ENCODE measurements at regions not wholly inside any gene's neighbourhood (a gene's known extent, or its start where the extent isn't known, plus 50 kb on each side); places are given as distances from the start of the nearest gene placed in this dataset.

DNA sequence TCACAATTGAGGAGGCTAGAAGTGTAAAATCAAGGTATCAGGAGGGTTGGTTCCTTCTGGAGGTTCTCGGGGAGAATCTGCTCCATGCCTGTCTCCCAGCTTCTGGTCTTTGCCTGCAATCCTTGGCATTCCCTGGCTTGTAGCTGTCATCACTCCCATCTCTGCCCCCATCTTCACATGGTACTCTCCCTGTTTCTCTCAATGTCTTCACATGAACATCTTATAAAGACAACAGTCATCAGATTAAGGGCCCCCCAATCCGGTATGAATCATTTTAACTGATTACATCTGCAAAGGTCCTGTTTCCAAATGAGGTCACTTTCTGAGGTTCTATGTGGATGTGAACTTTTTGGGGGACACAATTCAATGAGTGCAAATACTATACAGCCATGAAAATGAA, 113.0 kb upstream of the GALNT15 start:
- intact Hi-C loops (cut with DNase I): no loop called here
- Histone ChIP-seq H3K36me3 (replicated peaks in 1 of 2; ENCODE audit: insufficient read depth in 1 of 2, low read depth in 2 of 2) (no peaks in the 10 kb centered on the region), H3K9me3 (no peaks in the 10 kb centered on the region), H3K4me1 (no peaks in the 10 kb centered on the region), H3K27me3 (no peaks in the 10 kb centered on the region), H3K4me3 (no peak overlapping the region), H3K27ac (no peak overlapping the region)
- ATAC-seq: no peak
- DNase-seq: no peak
- WGBS, 2 donors: 93% methylated on average over 2 of the region's 2 CpGs
- no peak for TF ChIP-seq POLR2A (IDR thresholded peaks at IDR 0.05)
- TF ChIP-seq CTCF (IDR thresholded peaks at IDR 0.05): no peak

GRCh38 chr3:16063603-16064002, 110.9 kb upstream of the GALNT15 start:
- DNase-seq (no peak), ATAC-seq (no peak)
- Histone ChIP-seq H3K4me3 (no peak overlapping the region), H3K9me3 (no peaks in the 10 kb centered on the region), H3K36me3 (replicated peaks in 1 of 2; ENCODE audit: insufficient read depth in 1 of 2, low read depth in 2 of 2) (no peaks in the 10 kb centered on the region), H3K4me1 (no peaks in the 10 kb centered on the region), H3K27ac (no peak overlapping the region), H3K27me3 (no peaks in the 10 kb centered on the region)
- WGBS, 2 donors: 83 to 92% methylated on average over 2 of the region's 2 CpGs
- no peak for TF ChIP-seq POLR2A (IDR thresholded peaks at IDR 0.05)
- TF ChIP-seq CTCF (IDR thresholded peaks at IDR 0.05): no peak
- intact Hi-C loops (cut with DNase I): no loop called here

DNA sequence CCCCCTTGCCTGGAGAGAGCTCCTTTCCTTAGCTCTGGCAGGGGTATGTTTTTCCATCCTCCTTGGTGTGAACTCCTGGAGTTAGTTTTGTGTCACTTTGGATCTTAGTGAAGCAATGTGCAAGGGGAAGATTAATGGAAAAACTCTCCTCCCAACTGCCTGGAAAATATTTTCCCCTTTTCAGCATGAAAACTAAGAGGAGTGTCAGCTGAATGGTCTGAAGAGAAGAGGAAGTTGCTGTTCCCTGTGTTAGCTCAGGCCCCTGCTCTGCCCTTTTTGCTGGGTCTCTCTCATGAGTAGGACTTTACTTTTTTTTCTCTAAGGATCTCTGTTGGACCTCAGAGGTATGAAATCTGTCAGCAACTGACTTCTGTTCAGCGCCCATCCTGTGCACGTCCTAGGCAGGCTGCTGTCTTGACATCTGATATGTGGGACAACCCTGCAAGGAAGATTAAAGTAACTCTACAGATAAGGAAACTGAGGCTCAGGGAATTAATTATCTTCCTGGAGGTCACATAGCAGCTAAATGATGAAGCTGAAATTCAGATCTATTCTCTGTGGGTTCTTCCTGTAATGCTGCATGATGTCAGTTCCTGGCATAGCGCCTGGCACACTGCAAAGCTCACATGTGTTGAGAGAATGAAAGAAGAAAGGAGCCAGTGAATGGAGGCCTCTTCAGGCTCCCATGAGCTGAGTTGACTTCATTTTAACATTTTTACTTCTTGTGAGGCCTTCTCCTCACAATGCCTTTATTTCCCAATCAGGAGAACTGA, 109.7 kb upstream of the GALNT15 start:
- Histone ChIP-seq H3K4me3 (no peak overlapping the region), H3K4me1 (no peaks in the 10 kb centered on the region), H3K36me3 (replicated peaks in 1 of 2; ENCODE audit: insufficient read depth in 1 of 2, low read depth in 2 of 2) (no peaks in the 10 kb centered on the region), H3K27ac (no peak overlapping the region), H3K27me3 (no peaks in the 10 kb centered on the region), H3K9me3 (no peaks in the 10 kb centered on the region)
- DNase-seq (peak; percentile 48 to 63 (median 54)), ATAC-seq (no peak)
- WGBS, 2 donors: 73 to 86% methylated on average over 3 of the region's 3 CpGs
- TF ChIP-seq POLR2A (IDR thresholded peaks at IDR 0.05) (no peak), CTCF (IDR thresholded peaks at IDR 0.05) (no peak)
- intact Hi-C loops (cut with DNase I): no loop called here

DNA sequence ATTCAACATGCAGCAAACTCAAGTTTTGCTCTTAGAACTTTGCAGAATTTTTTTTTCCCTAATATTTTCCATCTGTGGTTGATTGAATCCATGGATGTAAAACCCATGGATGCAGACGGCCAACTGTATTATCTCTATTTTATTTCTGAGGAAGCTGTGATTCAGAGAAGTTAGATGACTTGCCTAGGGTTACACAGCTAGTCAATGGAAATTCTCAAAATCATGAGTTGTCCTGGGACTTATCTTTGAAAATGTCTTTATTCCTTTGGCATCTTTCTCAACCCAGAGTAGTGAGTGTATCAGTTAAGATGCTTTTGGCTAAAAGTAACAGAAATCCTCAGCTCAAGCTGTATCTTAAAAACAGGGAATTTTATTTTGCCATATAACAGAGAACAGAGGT, 107.9 kb upstream of the GALNT15 start:
- intact Hi-C loops (cut with DNase I): no loop called here
- DNase-seq (no peak), ATAC-seq (no peak)
- WGBS, 2 donors: 78 to 92% methylated on average over 1 of the region's 1 CpG
- H3K36me3 ChIP-seq (replicated peaks in 1 of 2; ENCODE audit: insufficient read depth in 1 of 2, low read depth in 2 of 2): no peaks in the 10 kb centered on the region
- no peaks in the 10 kb centered on the region for H3K4me1 ChIP-seq
- no peak overlapping the region for H3K4me3 ChIP-seq
- no peaks in the 10 kb centered on the region for H3K27me3 ChIP-seq
- no peak for TF ChIP-seq POLR2A (IDR thresholded peaks at IDR 0.05)
- no peak for TF ChIP-seq CTCF (IDR thresholded peaks at IDR 0.05)
- H3K27ac ChIP-seq: no peak overlapping the region
- no peaks in the 10 kb centered on the region for H3K9me3 ChIP-seq

DNA sequence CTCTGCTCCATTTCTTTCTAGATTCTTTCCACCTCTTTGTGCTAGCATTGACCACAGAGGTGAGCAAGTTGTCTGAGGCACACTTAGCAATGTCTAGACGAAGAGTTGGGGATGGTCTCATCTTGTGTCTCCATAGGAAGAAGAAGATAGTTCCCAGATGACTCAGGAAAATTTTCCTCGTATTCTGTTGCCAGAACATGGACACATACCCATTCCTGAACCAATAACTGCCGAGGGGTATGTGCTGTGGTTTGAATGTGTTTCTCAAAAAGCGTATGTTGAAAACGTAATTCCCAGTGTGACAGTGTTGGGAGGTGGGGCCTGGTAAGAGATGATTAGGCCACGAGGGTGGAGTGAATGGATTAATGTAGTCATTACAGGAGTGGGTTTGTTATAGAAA, 107.5 kb upstream of the GALNT15 start:
- TF ChIP-seq CTCF (IDR thresholded peaks at IDR 0.05) (no peak), POLR2A (IDR thresholded peaks at IDR 0.05) (no peak)
- no peak for ATAC-seq
- no peaks in the 10 kb centered on the region for H3K4me1 ChIP-seq
- no peak for DNase-seq
- H3K4me3 ChIP-seq: no peak overlapping the region
- no peak overlapping the region for H3K27ac ChIP-seq
- H3K36me3 ChIP-seq (replicated peaks in 1 of 2; ENCODE audit: insufficient read depth in 1 of 2, low read depth in 2 of 2): no peaks in the 10 kb centered on the region
- no peaks in the 10 kb centered on the region for H3K9me3 ChIP-seq
- 80 to 89% methylated on average over 6 of the region's 6 CpGs for WGBS, 2 donors
- intact Hi-C loops (cut with DNase I): no loop called here
- no peaks in the 10 kb centered on the region for H3K27me3 ChIP-seq

Measured in body of pancreas (tissue), 4 donors.